SK-N-SH (cell line): ENCODE measurements at regions not wholly inside any gene's neighbourhood (a gene's known extent, or its start where the extent isn't known, plus 50 kb on each side); places are given as distances from the start of the nearest gene placed in this dataset.

Experiments
- CTCF ChIA-PET: fragments of 300-600, 350-600 bp; formaldehyde crosslinking; extraction: SDS; loops from one replicate; lab custom pipeline; 2021; lab: Yijun Ruan, JAX
- POLR2A ChIA-PET: fragments of 350-600 bp; sonication (Branson Sonifier 250); formaldehyde crosslinking; extraction: SDS; loops from one replicate; lab custom pipeline; 2020; ENCODE audit warnings: antibody characterized with exemption, inconsistent platforms; lab: Yijun Ruan, JAX
- DNase-seq: peaks from one replicate; pipeline ENCODE4 v3.0.0; 2012
- H2AFZ ChIP-seq: fragments of 200-600 bp; sonication (generic); 2 replicates; pipeline ENCODE4 v1.8.1; 2016; ENCODE audit warnings: antibody characterized with exemption, mild to moderate bottlenecking, low read depth
- H3F3A ChIP-seq: fragments of 200-600 bp; sonication (generic); replicated peaks from 2 replicates; pipeline ENCODE3; 2016; ENCODE audit warnings: antibody characterized with exemption, mild to moderate bottlenecking; ENCODE audit not compliant: insufficient read depth
- H3K27ac ChIP-seq, 2 experiments: fragments of 200-500 bp in 1 of 2; fragments of 200-600 bp in 1 of 2; sonication (Bioruptor generic) in 1 of 2; sonication (generic), shearing (Covaris generic) in 1 of 2; 2 replicates each; pipeline versions ENCODE4 v1.5.1 to v1.6.1; 2014 to 2016; ENCODE audit warnings: low read depth in 2 of 2, inconsistent platforms in 1 of 2, low read length in 1 of 2, mild to moderate bottlenecking in 1 of 2, mixed read lengths in 1 of 2
- H3K27me3 ChIP-seq: fragments of 200-600 bp; sonication (generic), shearing (Covaris generic); 2 replicates; pipeline ENCODE4 v1.6.1; 2016; ENCODE audit warnings: mixed run types; ENCODE audit not compliant: insufficient read depth
- H3K36me3 ChIP-seq, 2 experiments: fragments of 200-500 bp in 1 of 2; fragments of 200-600 bp in 1 of 2; sonication (Bioruptor generic) in 1 of 2; sonication (generic) in 1 of 2; replicated peaks in 1 of 2; 2 replicates each; pipeline versions ENCODE3 to v1.5.1; 2014 to 2016; ENCODE audit warnings: low read length in 1 of 2, mild to moderate bottlenecking in 1 of 2; ENCODE audit not compliant: insufficient read depth in 2 of 2, control insufficient read depth in 1 of 2
- H3K4me1 ChIP-seq, 2 experiments: fragments of 200-500 bp in 1 of 2; fragments of 200-600 bp in 1 of 2; sonication (Bioruptor generic) in 1 of 2; sonication (generic), shearing (Covaris generic) in 1 of 2; 2 replicates each; pipeline versions ENCODE4 v1.5.1 to v1.6.1; 2014 to 2016; ENCODE audit warnings: low read depth in 1 of 2, low read length in 1 of 2, mixed run types in 1 of 2; ENCODE audit not compliant: insufficient read depth in 2 of 2, control insufficient read depth in 1 of 2
- H3K4me2 ChIP-seq: fragments of 200-600 bp; sonication (generic), shearing (Covaris generic); 2 replicates; pipeline ENCODE4 v1.6.1; 2017; ENCODE audit warnings: mixed run types
- H3K4me3 ChIP-seq, 2 experiments: fragments of 200-500 bp in 1 of 2; fragments of 200-600 bp in 1 of 2; sonication (Bioruptor generic) in 1 of 2; sonication (generic), shearing (Covaris generic) in 1 of 2; 2 replicates each; pipeline versions ENCODE4 v1.5.1 to v1.8.1; 2014 to 2016; ENCODE audit warnings: low read depth in 2 of 2, inconsistent platforms in 1 of 2, low read length in 1 of 2, mild to moderate bottlenecking in 1 of 2, mixed read lengths in 1 of 2, moderate library complexity in 1 of 2
- H3K79me2 ChIP-seq: fragments of 200-600 bp; sonication (generic); 2 replicates; pipeline ENCODE4 v1.8.1; 2017; ENCODE audit warnings: mild to moderate bottlenecking; ENCODE audit not compliant: insufficient read depth
- H3K9ac ChIP-seq: fragments of 200-600 bp; sonication (generic); 2 replicates; pipeline ENCODE4 v1.6.1; 2017; ENCODE audit warnings: mixed run types
- H3K9me2 ChIP-seq: fragments of 200-600 bp; sonication (generic); 2 replicates; pipeline ENCODE4 v1.6.1; 2017; ENCODE audit warnings: mixed run types
- H3K9me3 ChIP-seq: fragments of 200-600 bp; sonication (generic); 2 replicates; pipeline ENCODE4 v1.6.1; 2017; ENCODE audit warnings: mixed run types, mild to moderate bottlenecking, moderate library complexity
- H4K20me1 ChIP-seq: fragments of 200-600 bp; sonication (generic); 2 replicates; pipeline ENCODE4 v1.6.1; 2017; ENCODE audit warnings: mild to moderate bottlenecking, mixed run types; ENCODE audit not compliant: insufficient read depth
- CHD2 ChIP-seq: fragments of 150-350 bp; IDR thresholded peaks from 2 replicates; pipeline ENCODE4 v1.6.1; 2018; ENCODE audit warnings: low read length; ENCODE audit not compliant: partially characterized antibody
- ELF1 ChIP-seq: IDR thresholded peaks from 2 replicates; pipeline ENCODE4 v1.4.0; 2012
- FOSL2 ChIP-seq: IDR thresholded peaks from 2 replicates; pipeline ENCODE4 v1.4.0; 2012; ENCODE audit warnings: low read depth, mild to moderate bottlenecking, moderate library complexity, borderline replicate concordance
- FOXJ3 ChIP-seq: sonication (generic); formaldehyde crosslinking; IDR thresholded peaks from 2 replicates; pipeline ENCODE4 v1.5.1; 2020; ENCODE audit warnings: mild to moderate bottlenecking, missing genetic modification reagents
- GATA2 ChIP-seq: sonication (generic); formaldehyde crosslinking; IDR thresholded peaks from 2 replicates; pipeline ENCODE4 v1.5.0; 2020; ENCODE audit warnings: mild to moderate bottlenecking, missing genetic modification reagents
- IRF3 ChIP-seq: fragments of 150-350 bp; IDR thresholded peaks from 2 replicates; pipeline ENCODE4 v1.6.1; 2016; ENCODE audit warnings: mild to moderate bottlenecking, low read depth, low read length
- MAX ChIP-seq: IDR thresholded peaks from 2 replicates; pipeline ENCODE4 v1.4.0; 2012; ENCODE audit warnings: low read depth
- NFIC ChIP-seq: IDR thresholded peaks from 2 replicates; pipeline ENCODE4 v1.4.0; 2012; ENCODE audit warnings: borderline replicate concordance
- RAD21 ChIP-seq: IDR thresholded peaks from 2 replicates; pipeline ENCODE4 v1.6.1; 2012; ENCODE audit warnings: mild to moderate bottlenecking, low read length
- REST ChIP-seq: IDR thresholded peaks from 2 replicates; pipeline ENCODE4 v1.6.1; 2012; ENCODE audit warnings: mild to moderate bottlenecking, low read depth, low read length, moderate library complexity
- RFX5 ChIP-seq: IDR thresholded peaks from 2 replicates; pipeline ENCODE4 v1.6.1; 2012; ENCODE audit warnings: mild to moderate bottlenecking, improper control_type of control experiment, low read length
- RXRA ChIP-seq: IDR thresholded peaks from 2 replicates; pipeline ENCODE4 v1.4.0; 2012; ENCODE audit warnings: low read depth, mild to moderate bottlenecking, borderline replicate concordance
- TAF1 ChIP-seq: IDR thresholded peaks from 2 replicates; pipeline ENCODE4 v1.6.1; 2012; ENCODE audit warnings: low read depth, mild to moderate bottlenecking, low read length, moderate library complexity, borderline replicate concordance
- TEAD4 ChIP-seq: IDR thresholded peaks from 2 replicates; pipeline ENCODE4 v1.4.0; 2012; ENCODE audit warnings: mild to moderate bottlenecking, borderline replicate concordance; ENCODE audit not compliant: insufficient read depth
- USF1 ChIP-seq: IDR thresholded peaks from 2 replicates; pipeline ENCODE4 v1.4.0; 2012; ENCODE audit warnings: low read depth, borderline replicate concordance
- USF2 ChIP-seq: fragments of 150-350 bp; IDR thresholded peaks from 2 replicates; pipeline ENCODE4 v1.6.1; 2017; ENCODE audit warnings: antibody characterized with exemption, low read length, low read depth, borderline replicate concordance
- YY1 ChIP-seq: IDR thresholded peaks from 2 replicates; pipeline ENCODE4 v1.4.0; 2012; ENCODE audit warnings: low read depth, mild to moderate bottlenecking
- WGBS: methylation state at CpG from one replicate; pipeline ENCODE4 v1.1.6; 2017; ENCODE audit warnings: low lambda C conversion rate; 5-methylcytosine and 5-hydroxymethylcytosine counted together

GRCh38 chr2:147110317-147110716 is 734.5 kb upstream of the ACVR2A start:
- H3K9me2 ChIP-seq: no peaks in the 10 kb centered on the region
- no peak overlapping the region for H2AFZ ChIP-seq
- H3K4me2 ChIP-seq: no peak overlapping the region
- no peak for DNase-seq
- no peaks in the 10 kb centered on the region for H3K4me1 ChIP-seq
- WGBS: 0% methylated on average over 3 of the region's 4 CpGs
- no peaks in the 10 kb centered on the region for H3K79me2 ChIP-seq
- H3K36me3 ChIP-seq: no peaks in the 10 kb centered on the region
- ChIA-PET CTCF (no interaction called here), POLR2A (no interaction called here)
- H3F3A ChIP-seq: no peaks in the 10 kb centered on the region
- no peaks in the 10 kb centered on the region for H4K20me1 ChIP-seq
- no peak overlapping the region for H3K4me3 ChIP-seq
- no peaks in the 10 kb centered on the region for H3K27me3 ChIP-seq
- no peak overlapping the region for H3K27ac ChIP-seq
- TF ChIP-seq FOSL2 (no peak), USF1 (no peak), MAX (no peak), RFX5 (no peak), USF2 (no peak), RXRA (no peak), IRF3 (no peak), CHD2 (no peak), YY1 (no peak)
- H3K9me3 ChIP-seq: no peaks in the 10 kb centered on the region
- H3K9ac ChIP-seq: no peak overlapping the region

- H3K36me3 ChIP-seq: no peaks in the 10 kb centered on the region
- WGBS: 2% methylated on average over 2 of the region's 2 CpGs
- CTCF ChIA-PET: no interaction called here
- POLR2A ChIA-PET: no interaction called here
- no peak overlapping the region for H2AFZ ChIP-seq
- H3K27ac ChIP-seq: no peak overlapping the region
- TF ChIP-seq NFIC (no peak), REST (no peak), TAF1 (no peak), FOXJ3 (CRISPR knock-in tag) (no peak), CHD2 (no peak), RAD21 (no peak), TEAD4 (no peak), GATA2 (no peak), ELF1 (no peak)
- no peaks in the 10 kb centered on the region for H3K79me2 ChIP-seq
- no peaks in the 10 kb centered on the region for H3F3A ChIP-seq
- DNase-seq: no peak
- no peaks in the 10 kb centered on the region for H3K9me3 ChIP-seq
- H3K4me2 ChIP-seq: no peak overlapping the region
- no peaks in the 10 kb centered on the region for H4K20me1 ChIP-seq
- no peaks in the 10 kb centered on the region for H3K27me3 ChIP-seq
- no peaks in the 10 kb centered on the region for H3K4me1 ChIP-seq
- no peaks in the 10 kb centered on the region for H3K9me2 ChIP-seq
- H3K4me3 ChIP-seq: no peak overlapping the region
- H3K9ac ChIP-seq: no peak overlapping the region
Observed at GRCh38 chr2:147109291-147109690, 735.5 kb upstream of the ACVR2A start.
